WERI-Rb-1 (cell line): ENCODE measurements at regions not wholly inside any gene's neighbourhood (a gene's known extent, or its start where the extent isn't known, plus 50 kb on each side); places are given as distances from the start of the nearest gene placed in this dataset.

Experiments
- DNase-seq: peaks from one replicate; pipeline ENCODE4 v3.0.0-alpha.2; 2020
- H3K27ac ChIP-seq: fragments of 250-450 bp; sonication (Bioruptor Pico); 2 replicates; pipeline ENCODE4 v1.5.1; 2020; ENCODE audit warnings: mild to moderate bottlenecking, moderate library complexity
- H3K27me3 ChIP-seq: fragments of 250-450 bp; sonication (Bioruptor Pico); 2 replicates; pipeline ENCODE4 v1.5.1; 2021; ENCODE audit warnings: mild to moderate bottlenecking, low read depth, moderate library complexity; ENCODE audit not compliant: insufficient read depth, severe bottlenecking
- H3K36me3 ChIP-seq: fragments of 250-450 bp; sonication (Bioruptor Pico); 2 replicates; pipeline ENCODE4 v1.5.1; 2020; ENCODE audit warnings: mild to moderate bottlenecking, moderate library complexity
- H3K4me3 ChIP-seq: 2 replicates; pipeline ENCODE4 v1.5.1; 2011; ENCODE audit warnings: low read depth, mild to moderate bottlenecking, control low read depth, low read length
- H3K9me3 ChIP-seq: fragments of 250-450 bp; sonication (Bioruptor Pico); 2 replicates; pipeline ENCODE4 v1.5.1; 2021; ENCODE audit warnings: mild to moderate bottlenecking, moderate library complexity; ENCODE audit not compliant: severe bottlenecking
- CTCF ChIP-seq: IDR thresholded peaks from 2 replicates; pipeline ENCODE4 v1.5.1; 2011; ENCODE audit warnings: low read depth, mild to moderate bottlenecking, control low read depth, inconsistent platforms, low read length

DNA sequence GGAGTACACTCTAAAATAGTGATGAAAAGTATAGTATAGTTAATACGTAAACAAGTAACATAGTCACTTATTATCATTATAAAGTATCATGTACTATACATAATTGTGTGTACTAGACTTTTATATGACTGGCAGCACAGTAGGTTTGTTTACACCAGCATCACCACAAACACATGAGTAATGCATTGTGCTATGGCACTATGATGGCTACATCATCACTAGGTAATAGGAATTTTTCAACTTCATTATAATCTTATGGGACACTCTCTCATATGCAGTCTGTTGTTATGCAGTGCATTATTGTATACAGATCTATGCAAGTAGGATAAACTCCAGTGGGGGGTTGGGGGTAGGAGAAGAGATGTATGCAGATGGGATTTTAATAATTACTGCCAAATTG lies 52.7 kb upstream of the ELL2 start:
- H3K27me3 ChIP-seq, result no peaks in the 10 kb centered on the region
- no peaks in the 10 kb centered on the region for H3K9me3 ChIP-seq
- no peak overlapping the region for H3K27ac ChIP-seq
- no peak overlapping the region for H3K4me3 ChIP-seq
- no peak for DNase-seq
- no peak for TF ChIP-seq CTCF
- no peaks in the 10 kb centered on the region for H3K36me3 ChIP-seq

DNA sequence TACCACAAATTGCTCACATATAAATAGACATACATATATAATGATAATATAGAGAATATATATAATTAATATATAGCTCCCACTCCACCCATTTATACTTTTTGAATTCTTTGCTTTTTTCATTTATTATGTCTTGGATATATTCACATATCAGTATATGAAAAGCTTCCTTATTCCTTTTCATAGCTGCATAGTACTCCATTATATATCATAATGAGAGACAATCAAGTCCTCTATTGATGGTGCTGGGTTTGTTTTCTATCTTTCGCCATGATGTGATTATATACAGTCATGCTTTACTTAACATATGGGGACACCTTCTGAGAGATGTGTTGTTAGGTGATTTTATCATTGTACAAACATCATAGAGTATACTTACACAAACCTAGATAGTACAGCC lies 51.6 kb upstream of the ELL2 start:
- Histone ChIP-seq H3K9me3 (no peaks in the 10 kb centered on the region), H3K27me3 (no peaks in the 10 kb centered on the region), H3K27ac (no peak overlapping the region), H3K4me3 (no peak overlapping the region), H3K36me3 (no peaks in the 10 kb centered on the region)
- no peak for TF ChIP-seq CTCF
- no peak for DNase-seq

DNA sequence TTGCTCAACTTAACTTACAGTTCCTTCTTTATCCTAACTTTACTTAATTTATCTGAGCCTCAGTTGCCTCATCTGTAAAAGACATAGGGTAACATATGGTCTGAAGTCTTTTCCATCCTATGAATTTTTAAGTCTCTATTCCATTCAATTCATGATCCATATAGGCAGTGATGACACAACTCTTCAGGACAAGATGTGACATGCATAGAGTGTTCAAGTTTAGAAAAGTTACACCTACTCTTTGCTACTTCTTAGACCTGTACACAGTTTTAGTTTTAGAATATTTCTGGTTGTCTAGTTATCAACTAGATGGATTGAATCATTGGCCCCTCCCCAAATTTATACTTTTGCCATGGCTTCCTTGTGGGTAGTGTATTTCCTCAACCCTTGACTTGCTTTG lies 50.7 kb upstream of the ELL2 start:
- no peak for TF ChIP-seq CTCF
- no peak overlapping the region for H3K27ac ChIP-seq
- DNase-seq, result no peak
- no peaks in the 10 kb centered on the region for H3K9me3 ChIP-seq
- no peaks in the 10 kb centered on the region for H3K36me3 ChIP-seq
- H3K4me3 ChIP-seq, result no peak overlapping the region
- H3K27me3 ChIP-seq, result no peaks in the 10 kb centered on the region
